ENCODE measurements at regions not wholly inside any gene's neighbourhood (a gene's known extent, or its start where the extent isn't known, plus 50 kb on each side); places are given as distances from the start of the nearest gene placed in this dataset.

DNA sequence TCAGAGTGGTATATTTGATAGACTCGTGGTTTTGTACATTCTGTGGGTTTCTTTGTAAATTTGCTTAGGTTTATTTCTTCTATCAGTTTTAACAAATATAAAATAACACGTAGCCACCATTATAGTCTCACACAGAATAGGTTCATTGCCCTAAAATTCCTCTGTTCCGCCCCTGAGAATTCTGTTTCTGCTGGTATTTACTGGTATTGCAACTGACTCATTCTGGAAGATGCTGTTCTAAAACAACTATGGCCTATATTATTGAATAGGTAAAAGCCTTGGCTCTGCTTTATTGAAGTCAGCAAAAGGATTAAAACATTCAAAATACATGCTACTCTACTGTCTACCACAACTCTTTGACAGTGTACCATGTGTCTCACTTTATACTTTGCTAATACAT, 119.1 kb upstream of the CHORDC1 start:
- no peaks in the 10 kb centered on the region for H3K79me1 ChIP-seq (ENCODE audit: low read depth in 1 of 2, low read length in 2 of 2)
- H2BK20ac ChIP-seq (ENCODE audit: low read depth, low read length), result no peak overlapping the region
- H3K27ac ChIP-seq (ENCODE audit: insufficient read depth, low read length), result no peak overlapping the region
- intact Hi-C loops (cut with micrococcal nuclease) (no loop called here), in situ Hi-C loops (cut with MboI; ENCODE audit: low sequenced_read_pairs) (no loop called here), dilution Hi-C loops (cut with HindIII; ENCODE audit: low sequenced_read_pairs, unreplicated experiment) (no loop called here)
- TF ChIP-seq, protein P1, sequence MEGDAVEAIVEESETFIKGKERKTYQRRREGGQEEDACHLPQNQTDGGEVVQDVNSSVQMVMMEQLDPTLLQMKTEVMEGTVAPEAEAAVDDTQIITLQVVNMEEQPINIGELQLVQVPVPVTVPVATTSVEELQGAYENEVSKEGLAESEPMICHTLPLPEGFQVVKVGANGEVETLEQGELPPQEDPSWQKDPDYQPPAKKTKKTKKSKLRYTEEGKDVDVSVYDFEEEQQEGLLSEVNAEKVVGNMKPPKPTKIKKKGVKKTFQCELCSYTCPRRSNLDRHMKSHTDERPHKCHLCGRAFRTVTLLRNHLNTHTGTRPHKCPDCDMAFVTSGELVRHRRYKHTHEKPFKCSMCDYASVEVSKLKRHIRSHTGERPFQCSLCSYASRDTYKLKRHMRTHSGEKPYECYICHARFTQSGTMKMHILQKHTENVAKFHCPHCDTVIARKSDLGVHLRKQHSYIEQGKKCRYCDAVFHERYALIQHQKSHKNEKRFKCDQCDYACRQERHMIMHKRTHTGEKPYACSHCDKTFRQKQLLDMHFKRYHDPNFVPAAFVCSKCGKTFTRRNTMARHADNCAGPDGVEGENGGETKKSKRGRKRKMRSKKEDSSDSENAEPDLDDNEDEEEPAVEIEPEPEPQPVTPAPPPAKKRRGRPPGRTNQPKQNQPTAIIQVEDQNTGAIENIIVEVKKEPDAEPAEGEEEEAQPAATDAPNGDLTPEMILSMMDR (conservative IDR thresholded peaks at IDR 0.05; ENCODE audit: low read depth, low read length), result no peak
- no peak for TF ChIP-seq MAFK (IDR thresholded peaks at IDR 0.05; ENCODE audit: low read depth, low read length)
- TF ChIP-seq, protein P2, sequence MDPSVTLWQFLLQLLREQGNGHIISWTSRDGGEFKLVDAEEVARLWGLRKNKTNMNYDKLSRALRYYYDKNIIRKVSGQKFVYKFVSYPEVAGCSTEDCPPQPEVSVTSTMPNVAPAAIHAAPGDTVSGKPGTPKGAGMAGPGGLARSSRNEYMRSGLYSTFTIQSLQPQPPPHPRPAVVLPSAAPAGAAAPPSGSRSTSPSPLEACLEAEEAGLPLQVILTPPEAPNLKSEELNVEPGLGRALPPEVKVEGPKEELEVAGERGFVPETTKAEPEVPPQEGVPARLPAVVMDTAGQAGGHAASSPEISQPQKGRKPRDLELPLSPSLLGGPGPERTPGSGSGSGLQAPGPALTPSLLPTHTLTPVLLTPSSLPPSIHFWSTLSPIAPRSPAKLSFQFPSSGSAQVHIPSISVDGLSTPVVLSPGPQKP (IDR thresholded peaks at IDR 0.05; ENCODE audit: borderline replicate concordance, low read depth, low read length), result no peak
- TF ChIP-seq MXI1 (IDR thresholded peaks at IDR 0.05; ENCODE audit: borderline replicate concordance, low read depth, low read length), result no peak
- TF ChIP-seq RAD21 (IDR thresholded peaks at IDR 0.05; ENCODE audit: low read length), result no peak
- no peak for TF ChIP-seq RCOR1 (IDR thresholded peaks at IDR 0.05; ENCODE audit: insufficient replicate concordance, low read length)
- no peak for TF ChIP-seq POLR2A (IDR thresholded peaks at IDR 0.05; ENCODE audit: low read depth, low read length)
- TF ChIP-seq BHLHE40 (IDR thresholded peaks at IDR 0.05; ENCODE audit: low read depth, low read length), result no peak
- TF ChIP-seq SMC3 (IDR thresholded peaks at IDR 0.05; ENCODE audit: low read depth, low read length), result no peak
- no peak for TF ChIP-seq FOS (IDR thresholded peaks at IDR 0.05; ENCODE audit: low read depth, low read length)
- TF ChIP-seq RFX5 (IDR thresholded peaks at IDR 0.05; ENCODE audit: low read depth, low read length), result no peak
- H3K27me3 ChIP-seq (ENCODE audit: control insufficient read depth, insufficient read depth, low read length), result no peaks in the 10 kb centered on the region
- no peak overlapping the region for H4K91ac ChIP-seq (ENCODE audit: insufficient read depth, low read depth, low read length)
- H2AK9ac ChIP-seq (replicated peaks; ENCODE audit: low read depth, low read length, poor library complexity), result no peak overlapping the region
- H2BK5ac ChIP-seq (ENCODE audit: low read depth, low read length, poor library complexity, severe bottlenecking), result no peak overlapping the region
- H3K9me3 ChIP-seq (ENCODE audit: control insufficient read depth, insufficient read depth, low read length), result no peaks in the 10 kb centered on the region; the same call in 1 of the 2 replicates
- BruUV-seq (replicated peaks), result no TSS peak
- no peak overlapping the region for H3K18ac ChIP-seq (ENCODE audit: low read depth, low read length)
- DNase-seq, result no peak
- H3K14ac ChIP-seq (replicated peaks; ENCODE audit: low read depth, low read length), result no peak overlapping the region
- H4K8ac ChIP-seq (ENCODE audit: low read depth in 2 of 2, low read length in 2 of 2), result no peak overlapping the region
- no peak overlapping the region for H3K23ac ChIP-seq (ENCODE audit: low read depth, low read length)
- no peak for ATAC-seq (ENCODE audit: low read depth)
- no peak overlapping the region for H4K5ac ChIP-seq (ENCODE audit: low read depth, low read length)
- H3K9me1 ChIP-seq (ENCODE audit: insufficient read depth, low read length), result no peaks in the 10 kb centered on the region
- H3K4me2 ChIP-seq (ENCODE audit: low read depth, low read length), result no peak overlapping the region
- no peak overlapping the region for H2BK15ac ChIP-seq (ENCODE audit: low read depth, low read length)
- H2AFZ ChIP-seq (replicated peaks; ENCODE audit: low read length, poor library complexity), result no peak overlapping the region
- H2BK120ac ChIP-seq (ENCODE audit: low read depth, low read length), result no peak overlapping the region
- ChIA-PET CTCF (no interaction called here), POLR2A (ENCODE audit: unreplicated experiment) (no interaction called here)
- no peaks in the 10 kb centered on the region for H3K36me3 ChIP-seq (ENCODE audit: control insufficient read depth, insufficient read depth, low read length)
- no peak overlapping the region for H3K4me3 ChIP-seq (ENCODE audit: insufficient read depth, low read depth, low read length)
- no peak overlapping the region for H2AK5ac ChIP-seq (ENCODE audit: low read depth, low read length)
- no peak overlapping the region for H3K56ac ChIP-seq (ENCODE audit: extremely low read depth, insufficient read depth, low read length)
- H3K4me1 ChIP-seq (ENCODE audit: control insufficient read depth, insufficient read depth, low read length), result no peaks in the 10 kb centered on the region
- H3K4ac ChIP-seq (ENCODE audit: low read depth, low read length), result no peak overlapping the region
- no peak overlapping the region for H3K9ac ChIP-seq (ENCODE audit: low read depth, low read length)
- WGBS, 2 experiments (ENCODE audit: extremely low coverage in 2 of 2, insufficient read length in 1 of 2), result no CpG with 5 or more reads among the region's 3 CpGs
- no peaks in the 10 kb centered on the region for H4K20me1 ChIP-seq (ENCODE audit: insufficient read depth, low read length)

Measured in IMR-90 (cell line).